GM18907 (cell line): ENCODE measurements at regions not wholly inside any gene's neighbourhood (a gene's known extent, or its start where the extent isn't known, plus 50 kb on each side); places are given as distances from the start of the nearest gene placed in this dataset.

ENCODE experiments used
- ATAC-seq: cut with Tn5 transposase; IDR thresholded peaks from one replicate; pipeline ENCODE4 v1.9.1; 2021; ENCODE audit warnings: mild to moderate bottlenecking, moderate library complexity; ENCODE audit not compliant: unreplicated experiment

- no peak for ATAC-seq
These were observed 298.4 kb downstream of the PSAT1 start for GRCh38 chr9:78595200-78595945.

DNA sequence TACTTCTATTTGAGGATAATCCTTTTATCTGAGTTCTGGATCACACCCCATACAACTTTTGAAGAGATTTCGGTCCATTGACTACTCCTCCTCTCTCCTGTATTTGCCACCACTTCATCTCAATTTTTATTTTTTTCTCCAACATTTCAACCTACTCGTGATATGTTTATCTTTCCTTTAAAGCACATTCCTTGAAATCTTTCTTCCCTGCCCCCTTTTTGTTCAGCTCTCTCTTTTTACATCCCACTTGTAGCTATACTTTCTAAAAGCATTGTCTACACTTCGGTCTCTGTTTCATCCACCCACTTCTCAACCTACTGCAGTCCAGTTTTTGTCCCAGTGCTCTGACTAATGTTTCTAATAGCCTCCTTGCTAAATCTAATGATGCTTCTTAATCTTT is 299.4 kb downstream of the PSAT1 start:
- ATAC-seq: no peak

DNA sequence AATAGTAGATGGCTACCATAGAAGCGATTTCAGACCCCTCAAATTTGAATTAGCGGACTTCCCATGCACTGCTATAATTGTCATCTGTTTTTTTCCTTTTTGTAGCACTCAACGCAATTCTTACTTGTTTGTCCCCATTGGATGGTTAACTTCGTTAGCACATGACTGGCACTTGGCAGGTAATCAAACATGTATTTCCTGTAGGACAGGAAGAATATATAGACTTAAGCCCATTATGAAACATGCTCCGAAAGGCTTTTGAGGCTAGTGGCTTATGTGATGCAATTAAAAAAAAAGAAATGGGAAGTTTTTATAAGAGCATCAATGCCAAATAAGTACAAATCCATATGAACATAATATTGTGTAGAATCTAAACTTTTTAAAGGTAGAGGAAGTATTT is 301.2 kb downstream of the PSAT1 start:
- no peak for ATAC-seq

- no peak for ATAC-seq
These were observed 303.0 kb downstream of the PSAT1 start for GRCh38 chr9:78599926-78600325.

- ATAC-seq: peak; percentile 78
These were observed 305.1 kb downstream of the PSAT1 start for GRCh38 chr9:78601957-78602565.

GRCh38 chr9:78605041-78606000 is 308.4 kb downstream of the PSAT1 start:
- no peak for ATAC-seq

DNA sequence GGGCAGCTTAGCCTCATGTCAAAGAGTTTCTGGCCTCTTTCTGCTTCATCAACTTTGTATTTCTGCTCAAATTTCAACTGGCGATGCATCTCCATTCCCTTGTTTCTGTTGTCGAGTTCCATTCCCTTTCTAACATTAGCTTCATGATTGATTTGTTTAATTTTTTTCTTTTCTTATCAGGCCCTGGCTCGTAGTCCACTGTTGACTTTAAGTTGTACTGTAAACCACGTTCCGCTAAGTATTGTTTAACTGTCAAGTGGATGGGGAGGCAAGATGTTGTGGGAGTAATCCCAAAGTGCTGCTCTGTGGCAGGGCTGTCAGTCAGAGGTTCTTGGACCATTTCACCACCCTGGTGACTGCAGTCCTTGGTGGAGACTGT is 309.1 kb downstream of the PSAT1 start:
- ATAC-seq: no peak

GRCh38 chr9:78607853-78608252 is 310.9 kb downstream of the PSAT1 start:
- no peak for ATAC-seq

DNA sequence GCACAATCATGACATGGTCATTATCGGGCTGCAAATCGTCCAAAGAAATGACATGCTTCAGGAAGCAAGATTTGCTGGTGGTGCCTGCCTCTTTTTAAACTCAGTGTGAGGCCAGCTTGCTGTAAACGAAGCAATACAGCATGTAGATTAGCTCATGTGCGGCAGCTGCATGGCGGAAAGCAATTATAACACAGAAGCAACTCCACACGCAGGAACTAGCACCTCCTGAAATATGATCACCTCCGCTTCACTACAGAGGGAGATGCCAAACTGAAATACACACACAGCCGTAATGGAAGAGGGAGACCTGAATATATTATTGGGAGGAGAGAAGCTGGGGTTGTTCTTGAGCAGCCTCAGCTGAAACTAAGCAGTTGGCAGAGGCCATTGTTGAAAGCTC is 312.5 kb downstream of the PSAT1 start:
- no peak for ATAC-seq

GRCh38 chr9:78612091-78612490 is 315.2 kb downstream of the PSAT1 start:
- no peak for ATAC-seq

- no peak for ATAC-seq
These were observed 316.1 kb downstream of the PSAT1 start for GRCh38 chr9:78613006-78613405.

GRCh38 chr9:78614892-78615291 is 318.0 kb downstream of the PSAT1 start:
- no peak for ATAC-seq

- no peak for ATAC-seq
These were observed 318.4 kb downstream of the PSAT1 start for GRCh38 chr9:78615372-78615771.

DNA sequence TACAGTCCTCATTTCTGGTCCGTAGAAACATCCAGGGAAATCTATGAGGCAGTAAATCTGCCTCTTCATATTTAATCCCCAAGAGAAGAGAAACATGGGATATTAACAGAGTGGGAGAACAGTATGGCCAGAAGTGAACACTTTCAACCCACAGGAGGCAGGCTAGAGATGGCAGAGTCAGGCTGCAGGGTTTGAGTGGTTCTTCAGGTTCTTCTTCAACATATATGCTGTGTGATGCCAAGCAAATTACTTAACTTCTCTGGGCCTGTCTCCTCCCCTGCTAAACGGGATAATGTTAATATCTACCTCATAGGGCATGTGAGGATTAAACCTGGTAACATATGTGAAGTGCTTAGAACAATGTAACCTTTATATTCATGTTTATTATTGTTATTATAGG is 321.8 kb downstream of the PSAT1 start:
- ATAC-seq: no peak

DNA sequence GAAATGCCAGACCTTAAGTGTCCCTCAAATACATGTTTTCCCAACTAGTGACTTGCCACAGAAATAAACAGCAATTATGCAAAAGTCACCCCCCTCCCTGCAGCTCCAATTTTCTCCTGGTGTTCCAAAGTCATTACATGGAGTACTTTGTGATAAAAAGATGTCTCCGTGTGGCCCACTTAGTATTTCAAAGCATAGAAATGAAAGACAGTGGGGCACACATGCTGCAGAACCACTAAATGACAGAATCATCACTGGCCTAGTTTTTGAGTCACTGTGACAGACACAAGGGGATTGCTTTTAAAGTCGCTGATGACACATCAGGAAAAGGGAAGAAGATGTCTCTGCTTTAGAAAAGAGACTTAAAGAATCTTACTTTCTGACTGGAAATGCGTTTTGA is 323.4 kb downstream of the PSAT1 start:
- ATAC-seq: no peak

DNA sequence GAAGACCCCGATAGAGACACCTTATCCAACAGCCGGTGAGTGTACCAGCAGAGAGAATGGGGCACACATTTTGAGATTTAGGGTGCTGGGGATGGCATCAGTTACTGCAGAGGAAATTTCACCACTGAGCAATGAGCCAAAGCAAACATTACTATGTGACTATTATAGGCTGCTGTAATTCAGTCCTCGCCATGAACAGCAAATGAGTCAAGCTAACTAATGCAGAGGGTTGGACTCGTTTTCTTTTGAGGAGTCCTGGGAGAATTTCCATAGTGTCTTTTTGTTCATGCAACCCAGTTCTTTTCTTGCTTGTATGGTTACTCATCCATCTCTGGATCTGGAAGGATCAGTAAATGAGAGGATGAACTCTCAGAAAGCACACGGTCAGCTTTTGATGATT is 323.8 kb downstream of the PSAT1 start:
- ATAC-seq: no peak

GRCh38 chr9:78622126-78622525 is 325.2 kb downstream of the PSAT1 start:
- no peak for ATAC-seq

DNA sequence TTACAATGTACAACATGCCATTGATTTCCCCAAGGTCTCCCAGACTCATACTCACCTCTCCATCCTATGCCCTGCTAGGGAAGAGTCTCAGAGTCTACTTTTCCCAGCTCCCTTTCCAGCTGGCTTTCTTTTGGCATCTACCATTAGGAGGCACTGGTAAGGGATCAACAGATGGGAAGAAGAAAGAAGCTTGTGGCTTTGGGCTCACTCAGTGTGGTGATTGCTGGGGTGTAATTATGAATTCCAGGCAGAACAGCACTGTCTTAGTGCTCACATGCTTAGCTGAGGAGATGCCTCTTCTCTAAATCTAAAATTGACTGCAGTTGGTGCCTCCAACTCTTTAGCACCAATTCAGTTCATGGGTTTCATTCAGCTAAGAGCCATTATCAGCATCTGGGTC is 330.0 kb downstream of the PSAT1 start:
- ATAC-seq: no peak

- no peak for ATAC-seq
These were observed 334.0 kb downstream of the PSAT1 start for GRCh38 chr9:78630966-78631365.

DNA sequence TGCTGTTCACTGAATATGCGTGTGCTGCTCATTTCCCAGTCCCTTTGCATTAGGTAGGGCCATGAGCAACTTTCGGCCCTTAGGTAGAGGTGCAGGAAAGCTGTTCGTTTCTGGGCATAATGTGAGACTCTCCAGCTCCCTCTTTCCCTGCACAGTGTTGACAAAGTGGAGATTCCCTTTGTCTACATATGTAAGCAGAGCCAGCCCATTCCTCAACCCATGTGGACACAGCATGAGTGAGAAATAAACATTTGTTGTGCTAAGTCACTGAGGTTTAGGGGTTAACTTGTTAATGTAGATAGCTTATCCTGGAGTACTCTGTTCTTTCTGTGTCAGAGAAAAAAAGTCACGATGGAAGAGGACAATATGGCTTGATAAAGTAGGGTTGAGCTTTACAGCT is 343.8 kb downstream of the PSAT1 start:
- ATAC-seq: no peak

GRCh38 chr9:78644359-78644758 is 347.4 kb downstream of the PSAT1 start:
- no peak for ATAC-seq

DNA sequence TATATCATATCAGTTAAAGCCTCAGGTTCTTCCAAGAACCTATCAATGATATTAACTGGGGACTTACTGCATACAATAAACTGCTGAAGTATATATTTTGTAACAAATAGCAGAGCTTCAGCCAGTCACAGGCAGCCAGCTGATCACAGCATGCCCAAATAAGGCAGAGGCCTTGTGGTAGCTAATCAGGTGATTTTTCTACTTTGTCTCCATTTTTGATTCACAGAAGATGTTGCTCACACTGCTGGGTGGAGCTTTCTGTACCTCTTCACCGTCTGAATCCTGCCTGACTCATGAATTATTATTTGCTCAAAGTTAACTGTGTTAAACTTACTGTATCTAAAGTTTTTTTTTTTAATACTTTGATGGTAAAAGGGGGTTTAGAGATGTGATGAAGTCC is 357.4 kb downstream of the PSAT1 start:
- no peak for ATAC-seq
